GM23338 (cell line): ENCODE measurements at regions not wholly inside any gene's neighbourhood (a gene's known extent, or its start where the extent isn't known, plus 50 kb on each side); places are given as distances from the start of the nearest gene placed in this dataset.

Experiments
- CREB1 ChIP-seq: fragments of 250-450 bp; sonication (Bioruptor Pico); IDR thresholded peaks from 2 replicates; pipeline ENCODE4 v1.5.0; 2020; ENCODE audit warnings: low read depth, mild to moderate bottlenecking, moderate library complexity
- ETS1 ChIP-seq: IDR thresholded peaks from 2 replicates; pipeline ENCODE4 v1.6.1; 2016; ENCODE audit warnings: antibody characterized with exemption
- POLR2AphosphoS5 ChIP-seq: IDR thresholded peaks from 2 replicates; pipeline ENCODE4 v1.6.1; 2016; ENCODE audit warnings: antibody characterized with exemption, low read depth
- REST ChIP-seq: IDR thresholded peaks from one replicate; pipeline ENCODE4 v1.6.1; 2018; ENCODE audit warnings: antibody characterized with exemption; ENCODE audit not compliant: unreplicated experiment
- STAT1 ChIP-seq: IDR thresholded peaks from one replicate; pipeline ENCODE4 v1.6.1; 2016; ENCODE audit warnings: antibody characterized with exemption; ENCODE audit not compliant: unreplicated experiment
- ZNF114 ChIP-seq: fragments of 250-450 bp; sonication (Bioruptor Pico); IDR thresholded peaks from 2 replicates; pipeline ENCODE4 v1.5.0; 2020; ENCODE audit warnings: mild to moderate bottlenecking, moderate library complexity
- ZNF462 ChIP-seq: fragments of 250-450 bp; sonication (Bioruptor Pico); IDR thresholded peaks from 2 replicates; pipeline ENCODE4 v1.5.0; 2020; ENCODE audit warnings: mild to moderate bottlenecking, moderate library complexity

GRCh38 chr5:169369130-169369529, 68.2 kb upstream of the SLIT3 start (continued):
- TF ChIP-seq ZNF462 (CRISPR knock-in tag) (no peak), ETS1 (no peak), REST (no peak), CREB1 (CRISPR knock-in tag) (no peak), ZNF114 (CRISPR knock-in tag) (no peak), POLR2AphosphoS5 (no peak), STAT1 (no peak)
